ENCODE measurements at regions not wholly inside any gene's neighbourhood (a gene's known extent, or its start where the extent isn't known, plus 50 kb on each side); places are given as distances from the start of the nearest gene placed in this dataset.

- DNase-seq: no peak
Observed at GRCh38 chr2:14123436-14124103, 508.9 kb upstream of the LRATD1 start.

DNA sequence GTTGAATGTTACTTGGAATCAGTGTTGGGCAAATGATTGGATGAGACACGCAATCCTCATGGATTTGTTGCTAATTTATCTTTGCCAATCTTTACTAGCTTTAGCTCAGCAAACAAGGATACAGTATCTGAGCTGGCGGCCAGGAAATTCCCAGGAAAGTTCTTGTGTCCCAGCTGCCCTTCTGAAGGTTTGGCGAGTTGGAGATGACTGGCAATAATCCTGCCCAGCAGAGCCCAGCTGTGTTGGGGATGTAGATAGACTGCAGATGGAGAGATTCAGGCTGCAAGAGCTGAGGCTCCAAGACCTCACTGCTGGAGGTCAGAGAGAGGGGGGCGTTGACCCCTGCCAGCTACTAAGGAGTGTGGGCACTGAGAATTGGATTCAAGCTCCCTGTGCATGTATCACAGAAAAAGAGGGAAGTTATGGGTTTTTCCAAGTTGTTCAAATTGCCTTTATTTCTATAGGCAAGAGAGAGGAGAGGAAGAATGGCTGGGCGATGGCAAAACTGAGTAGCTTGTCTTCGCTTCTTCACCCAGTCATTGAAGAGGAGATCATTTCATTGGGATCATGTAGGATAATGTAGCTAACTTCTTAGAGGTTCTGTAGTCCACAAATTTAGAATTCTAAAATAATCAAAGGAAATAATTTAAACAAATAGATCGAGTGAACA, 506.8 kb upstream of the LRATD1 start:
- DNase-seq: no peak

- no peak for DNase-seq
Observed at GRCh38 chr2:14126846-14127245, 505.7 kb upstream of the LRATD1 start.

DNA sequence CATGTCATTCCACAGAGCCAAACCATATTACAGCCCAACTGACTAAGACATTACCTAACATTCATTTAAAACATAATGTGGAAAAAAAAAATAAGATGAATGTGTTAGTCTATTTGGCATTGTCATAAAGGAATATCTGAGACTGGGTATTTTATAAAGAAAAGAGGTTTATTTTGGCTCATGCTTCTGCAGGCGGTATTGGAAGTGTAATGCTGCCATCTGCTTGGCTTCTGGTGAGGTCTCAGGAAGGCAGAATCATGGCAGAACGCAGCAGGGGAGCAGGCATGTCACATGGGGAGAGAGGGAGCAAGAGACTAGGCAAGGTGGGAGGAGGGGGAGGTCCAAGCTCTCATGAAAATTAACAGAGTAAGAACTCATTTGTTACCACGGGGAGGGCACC, 504.8 kb upstream of the LRATD1 start:
- DNase-seq: no peak

GRCh38 chr2:14132386-14132785, 500.1 kb upstream of the LRATD1 start:
- no peak for DNase-seq

- DNase-seq: no peak
Observed at GRCh38 chr2:14134771-14135170, 497.7 kb upstream of the LRATD1 start.

DNA sequence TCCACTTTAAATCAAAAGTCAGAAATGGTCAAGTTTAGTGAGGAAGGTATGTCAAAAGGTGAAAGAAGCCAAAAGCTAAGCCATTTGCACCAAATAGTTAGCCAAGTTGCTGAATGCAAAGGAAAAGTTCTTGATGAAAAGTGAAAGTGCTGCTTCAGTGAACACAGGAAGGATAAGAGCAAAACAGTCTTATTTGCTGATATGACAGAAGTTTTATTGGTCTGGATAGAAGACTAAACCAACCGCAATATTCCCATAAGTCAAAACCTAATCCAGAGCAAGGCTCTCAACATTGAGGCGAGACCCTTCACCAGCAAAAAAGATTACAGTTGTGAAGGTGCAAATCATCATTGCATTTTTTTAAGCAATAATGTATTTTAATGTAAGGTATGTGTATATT, 496.5 kb upstream of the LRATD1 start:
- no peak for DNase-seq

- no peak for DNase-seq
Observed at GRCh38 chr2:14137643-14138042, 494.9 kb upstream of the LRATD1 start.

DNA sequence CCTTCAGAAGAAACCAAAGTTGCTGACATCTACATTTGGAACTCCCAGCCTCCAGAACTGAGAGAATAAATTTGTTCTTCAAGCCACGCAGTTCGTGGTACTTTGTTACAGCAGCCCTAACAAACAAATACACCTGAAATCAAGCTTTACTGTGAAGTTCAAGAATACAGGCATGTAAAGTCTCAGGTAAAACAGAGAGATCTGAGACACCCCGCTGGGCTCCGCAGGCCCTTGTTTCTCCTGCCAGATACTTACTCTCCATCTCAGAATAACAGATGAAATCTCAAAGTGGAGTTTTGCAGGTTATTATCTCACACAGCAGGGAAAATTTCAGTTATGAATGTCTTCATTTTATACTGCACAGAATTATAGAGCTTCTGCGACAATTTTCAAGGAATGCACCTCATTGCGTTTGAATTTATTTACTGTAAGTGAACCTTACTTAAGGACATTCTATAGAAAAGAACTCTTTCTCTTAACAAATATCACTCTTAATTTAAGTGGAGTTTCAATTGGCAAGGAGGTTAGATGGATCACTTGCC, 492.4 kb upstream of the LRATD1 start:
- no peak for DNase-seq

- no peak for DNase-seq
Observed at GRCh38 chr2:14143435-14143834, 489.1 kb upstream of the LRATD1 start.

DNA sequence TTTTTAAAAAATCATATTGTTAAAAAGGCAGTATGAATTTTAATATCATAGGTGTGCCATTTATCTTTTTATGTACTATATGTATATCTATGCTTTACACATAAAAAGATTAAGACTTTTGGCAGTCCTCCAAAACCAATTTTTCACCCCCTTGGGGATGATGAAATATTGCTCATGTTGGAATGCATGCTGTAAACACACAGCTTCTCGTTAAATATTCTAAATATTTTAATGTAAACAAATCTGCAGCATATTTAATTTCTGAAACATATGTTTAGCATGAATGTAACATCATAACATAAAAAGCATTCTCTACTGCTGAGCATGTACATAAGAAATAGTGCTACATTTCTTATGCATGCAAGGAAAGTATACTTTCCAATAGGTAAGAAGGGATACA, 484.3 kb upstream of the LRATD1 start:
- no peak for DNase-seq

DNA sequence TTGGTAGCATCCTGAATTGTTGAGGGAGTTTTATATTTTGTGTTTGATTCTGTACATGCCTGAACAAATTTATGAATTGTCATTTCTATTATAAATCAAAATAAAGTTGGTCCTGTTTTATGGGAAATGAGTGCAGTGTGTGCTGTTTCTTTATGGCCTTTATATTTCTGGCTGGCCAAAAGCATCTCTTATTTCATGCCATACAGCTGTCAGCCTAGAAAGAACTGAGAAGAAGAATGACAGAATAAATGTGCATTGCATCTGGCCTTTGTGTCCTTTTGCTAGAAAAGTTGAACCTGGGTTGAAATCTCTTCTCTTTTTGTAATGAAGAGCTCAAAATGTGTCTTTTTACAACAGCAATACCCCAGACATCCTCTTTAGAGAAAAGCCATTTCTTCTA, 474.7 kb upstream of the LRATD1 start:
- no peak for DNase-seq

DNA sequence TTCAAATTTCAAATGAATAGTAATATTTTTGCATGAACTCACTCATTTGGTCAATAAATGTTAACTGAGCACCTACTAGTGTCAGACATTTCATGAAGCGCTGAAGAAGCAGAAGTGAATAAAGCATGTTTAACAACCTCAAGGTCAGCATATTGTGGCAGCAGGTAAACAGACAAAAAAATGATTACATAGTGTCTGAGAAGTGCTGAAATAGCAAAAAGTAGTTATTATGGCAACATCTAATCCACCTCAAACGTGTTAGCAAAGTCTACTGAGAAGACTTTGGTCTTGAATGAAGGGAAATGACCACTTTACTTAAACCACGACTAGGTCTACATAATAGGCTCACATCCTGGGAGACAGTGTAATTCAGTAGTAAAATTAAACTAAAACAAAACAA, 452.2 kb upstream of the LRATD1 start:
- DNase-seq: no peak

DNA sequence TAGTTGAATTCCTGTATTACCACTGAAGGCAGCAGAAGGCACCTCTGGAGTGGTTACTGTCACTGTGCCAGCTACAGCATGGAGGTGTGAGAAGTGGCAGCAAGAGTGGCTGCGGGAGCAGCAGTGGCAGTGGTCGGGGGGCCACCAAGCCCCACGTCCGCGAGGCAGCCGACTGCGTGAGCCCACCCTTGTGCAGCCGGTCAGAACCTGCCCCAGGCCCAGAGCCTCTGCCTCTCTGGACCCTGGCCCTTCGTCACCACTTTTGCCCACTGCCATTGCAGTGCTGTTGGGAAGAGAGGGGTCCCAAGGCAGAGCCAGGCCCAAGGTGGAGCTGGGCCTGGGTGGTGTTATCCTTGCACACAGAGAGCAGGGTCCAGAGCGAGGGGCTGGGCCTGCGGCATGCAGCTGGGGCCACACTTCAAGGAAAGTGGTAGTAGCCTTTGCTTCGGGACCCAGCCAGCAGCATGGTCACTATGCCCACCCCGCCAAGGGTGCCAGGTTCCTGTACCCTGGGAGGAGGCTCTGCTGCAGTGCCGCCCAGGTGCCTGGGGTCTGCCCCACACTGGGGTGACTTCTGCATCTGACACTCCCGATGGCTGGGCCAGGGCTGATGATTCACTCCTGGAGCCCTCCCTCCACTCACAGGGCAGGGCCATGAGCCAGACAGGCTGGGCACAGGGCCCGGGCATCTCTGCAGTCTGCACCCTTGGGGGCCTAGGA, 450.1 kb upstream of the LRATD1 start:
- no peak for DNase-seq

- DNase-seq: no peak
Observed at GRCh38 chr2:14185906-14186305, 446.6 kb upstream of the LRATD1 start.

DNA sequence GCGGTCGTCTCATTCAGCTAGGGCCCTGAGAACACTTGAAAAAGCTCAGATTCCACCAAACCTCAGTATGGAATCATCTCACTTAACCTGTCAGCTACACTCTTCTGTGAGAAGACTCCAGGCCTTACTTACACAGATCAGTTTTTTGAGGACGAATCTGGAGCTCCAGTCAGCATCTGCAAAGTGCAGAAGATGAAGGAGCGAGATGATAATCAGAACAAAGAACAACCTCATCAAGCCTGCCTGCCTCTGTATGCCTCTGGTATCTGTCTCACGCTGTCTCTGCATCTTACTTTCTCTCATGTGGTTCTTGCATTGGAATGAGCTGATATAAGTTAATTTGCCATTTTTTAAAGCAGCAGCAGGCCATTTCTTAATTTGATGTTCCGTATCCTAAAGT, 444.1 kb upstream of the LRATD1 start:
- DNase-seq: no peak

DNA sequence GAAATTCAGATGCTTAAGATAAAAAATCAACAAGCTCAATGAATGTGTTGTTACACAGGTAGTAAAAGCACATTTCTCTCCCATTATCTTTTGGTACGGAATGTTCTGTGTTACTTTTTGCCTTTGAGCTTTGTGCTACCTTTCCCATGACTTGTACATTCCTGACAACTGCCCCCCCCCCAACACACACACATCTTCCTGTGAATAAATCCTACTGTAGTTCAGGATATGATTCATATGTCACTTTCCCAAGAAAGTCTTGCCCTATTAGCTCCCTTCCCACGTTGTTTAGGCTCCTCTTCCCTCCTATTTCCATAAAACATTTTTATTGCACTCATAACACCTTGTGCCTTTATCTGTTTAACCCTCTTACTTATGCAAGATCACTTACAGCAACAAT, 442.6 kb upstream of the LRATD1 start:
- no peak for DNase-seq

- DNase-seq: no peak
Observed at GRCh38 chr2:14194233-14194632, 438.3 kb upstream of the LRATD1 start.

DNA sequence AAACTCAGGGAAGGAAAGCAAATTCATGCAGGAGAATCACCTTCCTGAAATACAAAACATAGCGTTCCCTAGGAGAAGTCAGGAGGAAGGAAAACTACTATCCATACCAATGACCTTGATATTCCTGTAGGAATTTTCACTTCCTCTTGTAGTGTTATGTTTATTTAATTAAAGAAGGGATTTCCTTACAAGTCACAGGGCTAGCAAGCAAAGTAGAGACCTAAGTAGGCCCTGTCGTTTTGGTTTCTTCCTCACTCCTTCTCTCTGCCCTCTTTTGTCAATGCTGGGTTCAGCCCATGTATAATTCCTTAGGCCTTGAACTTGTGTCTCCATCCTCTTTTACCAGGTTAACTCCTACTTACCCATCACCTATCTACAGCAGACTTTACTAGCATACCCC, 435.2 kb upstream of the LRATD1 start:
- DNase-seq: no peak

DNA sequence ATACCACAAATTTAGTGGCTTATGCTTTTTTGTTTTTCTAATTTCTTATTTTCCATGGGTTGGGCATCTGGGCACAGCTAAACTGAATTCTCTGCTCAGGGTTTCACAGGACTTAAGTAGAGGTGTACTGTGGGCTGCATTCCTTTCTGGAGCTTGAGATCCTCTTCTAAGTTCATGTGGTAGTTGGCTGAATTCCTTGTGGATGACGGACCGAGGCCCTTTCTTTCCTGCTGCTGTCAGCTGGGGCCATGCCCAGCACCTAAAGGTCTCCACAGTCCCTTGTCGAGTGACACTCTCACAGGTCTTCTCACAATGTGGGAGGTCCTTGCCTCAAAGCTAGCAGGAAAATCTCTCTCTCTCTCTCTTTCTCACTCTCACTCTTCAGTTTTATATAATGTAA, 433.5 kb upstream of the LRATD1 start:
- DNase-seq: no peak

- DNase-seq: no peak
Observed at GRCh38 chr2:14219306-14219705, 413.2 kb upstream of the LRATD1 start.

GRCh38 chr2:14220101-14220500, 412.4 kb upstream of the LRATD1 start:
- DNase-seq: no peak

- no peak for DNase-seq
Observed at GRCh38 chr2:14221466-14221865, 411.1 kb upstream of the LRATD1 start.

DNA sequence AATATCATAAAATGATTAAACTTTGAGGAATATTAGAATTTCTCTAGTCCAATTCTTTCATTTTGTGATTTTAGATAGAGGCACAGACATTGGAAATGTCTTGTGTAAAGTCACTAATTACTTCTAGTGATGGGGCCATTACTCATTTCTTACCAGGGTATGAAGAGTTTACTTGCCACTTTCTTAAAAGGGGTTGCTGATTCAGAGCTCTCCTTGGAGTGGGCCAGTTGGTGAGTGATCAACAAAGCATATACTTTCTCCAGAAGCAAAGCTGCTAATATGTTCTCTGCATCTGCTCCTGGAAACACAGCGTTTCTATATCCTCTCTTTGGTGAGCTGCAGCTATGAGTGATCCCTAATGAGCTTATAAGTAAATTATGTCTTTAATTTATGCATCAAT, 408.9 kb upstream of the LRATD1 start:
- no peak for DNase-seq
